Astrocyte of the spinal cord (primary cell): ENCODE measurements at regions not wholly inside any gene's neighbourhood (a gene's known extent, or its start where the extent isn't known, plus 50 kb on each side); places are given as distances from the start of the nearest gene placed in this dataset.

Source experiments
- DNase-seq: peaks from one replicate; pipeline ENCODE4 v3.0.0; 2011; ENCODE audit warnings: low read depth, low spot score
- H3K4me3 ChIP-seq: 2 replicates; pipeline ENCODE4 v1.5.1; 2011; ENCODE audit warnings: low read depth, mild to moderate bottlenecking, low read length, moderate library complexity
- in situ Hi-C: cut with HindIII; loops from 2 replicates; pipeline ENCODE4 v1.10.0; 2017; ENCODE audit warnings: low sequenced_read_pairs
- TF ChIP-seq, protein P1 (sequence below): IDR thresholded peaks from 2 replicates; pipeline ENCODE4 v1.5.1; 2012; ENCODE audit warnings: low read depth, mild to moderate bottlenecking, low read length, inconsistent platforms

DNA sequence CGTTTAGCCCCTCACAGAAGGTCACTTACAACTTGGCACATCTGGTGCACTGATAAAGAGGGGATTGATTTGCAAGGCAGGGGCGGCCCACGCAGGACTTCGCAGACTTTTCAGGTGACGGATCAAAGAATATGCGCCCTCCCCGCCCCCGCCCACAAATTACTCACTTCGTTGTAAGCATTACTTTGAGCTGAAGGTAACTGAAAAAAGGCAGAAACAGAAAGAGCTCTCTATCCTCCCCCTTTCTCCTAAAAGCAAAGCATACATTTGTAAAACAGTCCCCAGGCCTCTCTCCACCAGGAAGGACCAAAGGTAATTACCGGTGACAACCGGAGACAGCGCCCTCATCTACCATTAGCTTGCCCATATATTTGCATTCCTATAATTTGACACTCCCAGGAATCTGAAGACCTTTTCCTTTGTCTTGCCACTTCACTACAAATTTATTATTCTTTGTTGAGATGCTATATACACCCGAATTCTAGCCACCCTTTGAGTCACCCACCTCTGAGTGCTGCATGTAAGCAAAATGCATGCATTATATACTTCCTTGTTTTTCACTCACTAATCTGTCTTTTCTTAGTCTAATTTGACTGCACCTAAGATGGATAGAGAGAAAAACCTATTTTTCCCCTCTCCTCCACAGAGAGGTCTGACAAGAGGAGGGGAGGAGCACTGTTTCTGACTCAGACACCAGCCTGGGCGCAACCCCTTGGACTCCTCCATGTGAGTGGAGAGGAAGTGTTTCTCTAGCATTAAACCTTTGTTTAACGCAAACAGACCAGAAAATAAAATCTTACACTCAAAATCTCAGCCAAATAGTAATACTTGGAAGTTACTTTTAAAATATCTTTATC is 74.7 kb upstream of the SPIN1 start:
- TF ChIP-seq, protein P1, sequence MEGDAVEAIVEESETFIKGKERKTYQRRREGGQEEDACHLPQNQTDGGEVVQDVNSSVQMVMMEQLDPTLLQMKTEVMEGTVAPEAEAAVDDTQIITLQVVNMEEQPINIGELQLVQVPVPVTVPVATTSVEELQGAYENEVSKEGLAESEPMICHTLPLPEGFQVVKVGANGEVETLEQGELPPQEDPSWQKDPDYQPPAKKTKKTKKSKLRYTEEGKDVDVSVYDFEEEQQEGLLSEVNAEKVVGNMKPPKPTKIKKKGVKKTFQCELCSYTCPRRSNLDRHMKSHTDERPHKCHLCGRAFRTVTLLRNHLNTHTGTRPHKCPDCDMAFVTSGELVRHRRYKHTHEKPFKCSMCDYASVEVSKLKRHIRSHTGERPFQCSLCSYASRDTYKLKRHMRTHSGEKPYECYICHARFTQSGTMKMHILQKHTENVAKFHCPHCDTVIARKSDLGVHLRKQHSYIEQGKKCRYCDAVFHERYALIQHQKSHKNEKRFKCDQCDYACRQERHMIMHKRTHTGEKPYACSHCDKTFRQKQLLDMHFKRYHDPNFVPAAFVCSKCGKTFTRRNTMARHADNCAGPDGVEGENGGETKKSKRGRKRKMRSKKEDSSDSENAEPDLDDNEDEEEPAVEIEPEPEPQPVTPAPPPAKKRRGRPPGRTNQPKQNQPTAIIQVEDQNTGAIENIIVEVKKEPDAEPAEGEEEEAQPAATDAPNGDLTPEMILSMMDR = no peak
- no peak for DNase-seq
- in situ Hi-C loops = no loop called here
- H3K4me3 ChIP-seq = no peak overlapping the region

DNA sequence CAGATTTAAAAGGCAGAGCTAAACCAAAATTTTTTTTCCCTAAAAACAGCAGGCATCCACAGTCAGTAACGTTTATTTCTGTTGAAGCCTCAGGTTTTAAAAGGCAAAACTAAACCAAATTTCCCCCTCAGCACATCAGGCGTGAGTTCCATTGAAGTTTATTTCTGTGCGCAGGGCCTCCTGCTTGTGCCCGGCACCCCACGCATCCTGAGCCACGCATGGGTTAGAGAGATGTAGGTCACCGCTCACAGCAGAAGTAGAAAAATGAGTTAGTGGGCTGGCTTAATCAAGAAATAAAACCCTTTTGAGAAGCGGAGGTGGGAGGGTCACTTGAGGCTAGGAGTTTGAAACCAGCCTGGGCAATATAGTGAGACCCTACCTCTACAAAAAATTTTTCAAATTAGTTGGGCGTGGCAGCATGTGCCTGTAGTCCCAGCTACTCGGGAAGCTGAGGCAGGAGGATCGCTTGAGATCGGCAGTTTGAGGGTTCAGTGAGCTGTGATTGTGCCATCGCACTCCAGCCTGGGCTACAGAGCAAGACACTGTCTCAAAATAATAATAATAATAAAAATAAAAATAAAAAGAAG is 75.6 kb upstream of the SPIN1 start:
- in situ Hi-C loops = no loop called here
- H3K4me3 ChIP-seq = no peak overlapping the region
- TF ChIP-seq, protein P1 = no peak
- no peak for DNase-seq

DNA sequence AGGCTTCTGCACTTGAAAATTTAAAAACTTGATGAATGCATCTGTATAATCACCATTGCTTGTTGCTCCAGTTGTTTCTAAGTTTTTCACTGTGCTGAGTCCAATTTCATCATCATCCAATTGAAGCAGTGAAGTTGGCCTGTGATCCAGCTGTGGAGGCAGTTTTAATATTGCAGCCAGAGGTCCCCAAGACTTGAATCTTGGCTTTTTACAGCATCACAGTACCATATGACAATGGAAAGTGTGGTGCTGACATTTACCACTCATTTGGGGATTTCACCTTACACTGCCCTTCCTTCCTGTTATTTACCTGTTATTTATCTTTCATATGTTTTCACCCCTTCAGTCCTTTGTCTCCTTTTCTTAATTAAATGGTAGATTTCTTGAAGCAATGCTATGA is 76.2 kb upstream of the SPIN1 start:
- no peak overlapping the region for H3K4me3 ChIP-seq
- TF ChIP-seq, protein P1 = no peak
- in situ Hi-C loops = no loop called here
- DNase-seq = no peak

DNA sequence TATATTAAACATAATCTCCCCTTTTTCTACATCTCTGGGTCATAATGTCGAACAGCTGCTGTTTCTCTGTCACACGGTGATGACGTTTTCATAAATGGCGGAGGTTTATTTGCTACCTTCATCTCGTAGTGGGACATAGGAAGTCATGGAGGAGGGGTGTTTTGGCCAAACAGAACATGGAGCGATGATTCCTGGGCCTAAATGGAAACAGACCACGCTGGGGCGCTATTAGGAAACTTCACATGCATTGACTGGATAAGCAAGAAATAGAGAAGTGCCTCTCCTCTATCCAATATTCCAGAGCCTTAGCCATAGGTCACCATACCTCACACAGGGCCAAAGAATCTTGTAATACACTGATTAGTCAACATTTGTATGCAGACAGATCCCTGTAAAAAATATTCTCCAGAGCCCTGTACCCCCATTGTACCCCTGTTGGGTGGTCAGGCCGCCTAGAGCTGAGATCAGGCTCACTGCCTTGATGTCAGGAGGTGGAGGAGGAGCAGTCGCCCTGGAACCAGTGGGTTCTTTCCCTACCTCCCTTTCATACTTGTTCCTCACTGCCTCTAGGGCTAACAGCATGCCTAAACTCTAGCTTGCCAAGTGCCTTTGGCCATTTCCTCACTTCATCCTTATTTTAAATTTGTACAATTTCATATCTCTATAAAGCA is 77.8 kb upstream of the SPIN1 start:
- in situ Hi-C loops = no loop called here
- DNase-seq = no peak
- TF ChIP-seq, protein P1 = no peak
- no peak overlapping the region for H3K4me3 ChIP-seq

DNA sequence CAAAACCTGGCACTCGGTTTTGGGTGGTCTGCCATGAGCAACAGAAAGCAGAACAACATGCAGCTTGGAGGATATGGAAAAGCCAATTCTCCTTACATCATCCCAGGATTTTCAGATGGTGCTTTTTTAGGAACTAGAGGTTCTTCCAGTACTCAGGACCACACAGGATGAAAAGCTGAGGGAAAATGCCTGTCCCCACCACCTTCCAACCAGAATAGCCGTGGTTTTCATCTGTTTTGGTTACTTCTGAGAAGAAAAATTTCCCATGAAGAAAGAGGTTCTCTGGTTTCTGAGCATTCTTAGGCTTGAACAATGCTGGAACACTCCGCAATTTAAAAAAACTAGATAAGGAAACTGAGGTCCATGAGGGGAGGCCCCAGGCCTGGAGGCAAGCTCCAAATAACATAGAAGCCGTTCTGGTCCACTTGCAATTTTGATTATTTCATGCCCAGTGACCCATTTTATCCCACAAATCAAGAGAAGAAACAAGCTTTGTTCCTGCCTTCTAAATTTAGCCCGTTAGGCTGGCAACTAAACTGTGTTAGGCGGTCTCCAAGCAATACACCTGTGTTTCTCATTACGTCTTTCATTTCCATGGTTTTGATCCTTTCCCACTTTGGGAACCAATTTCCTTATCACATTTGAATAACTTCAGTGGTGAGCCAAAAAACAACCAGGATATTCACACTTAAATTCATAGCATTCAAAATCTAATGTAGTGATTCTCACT is 79.2 kb upstream of the SPIN1 start:
- no peak for DNase-seq
- in situ Hi-C loops = no loop called here
- H3K4me3 ChIP-seq = no peak overlapping the region
- TF ChIP-seq, protein P1 = no peak

DNA sequence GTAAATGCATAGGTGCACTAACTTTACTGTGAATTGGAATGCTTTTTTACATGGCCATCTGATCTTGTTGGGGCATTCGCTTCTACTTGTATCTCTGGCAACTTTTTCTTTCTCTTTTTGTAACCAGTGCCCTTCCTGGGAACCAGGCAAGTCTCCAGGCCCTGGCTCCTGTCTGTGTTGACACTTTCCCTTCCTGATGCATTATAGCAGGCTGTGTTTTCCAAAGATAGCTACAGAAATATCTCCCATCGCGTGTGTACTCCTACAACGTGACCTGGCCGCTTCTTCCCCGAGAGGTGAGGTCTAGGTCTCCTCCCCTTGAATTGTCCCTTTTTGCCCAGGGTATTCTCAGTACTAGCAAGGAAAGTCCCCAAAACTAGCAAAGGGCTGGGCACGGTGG is 81.1 kb upstream of the SPIN1 start:
- TF ChIP-seq, protein P1 = no peak
- H3K4me3 ChIP-seq = no peak overlapping the region
- no peak for DNase-seq
- in situ Hi-C loops = no loop called here
